ENCODE measurements at regions not wholly inside any gene's neighbourhood (a gene's known extent, or its start where the extent isn't known, plus 50 kb on each side); places are given as distances from the start of the nearest gene placed in this dataset.

GRCh38 chr13:84645196-84646012, 763.1 kb upstream of the SLITRK1 start:
- Histone ChIP-seq H3K4me3 (replicated peaks; ENCODE audit: insufficient read depth, low read length) (no peak overlapping the region), H3K27me3 (ENCODE audit: insufficient read depth, poor library complexity, severe bottlenecking) (no peaks in the 10 kb centered on the region), H3K27ac (replicated peaks) (no peak overlapping the region)
- DNase-seq (ENCODE audit: low read depth in 1 of 2, low spot score in 1 of 2): no peak
- TF ChIP-seq REST (IDR thresholded peaks at IDR 0.05; ENCODE audit: insufficient replicate concordance, low read depth) (no peak), SPI1 (IDR thresholded peaks at IDR 0.05; ENCODE audit: borderline replicate concordance, low read depth) (peak; percentile 6; the same call in 1 of the 2 replicates)

GRCh38 chr13:84641491-84641890, 759.2 kb upstream of the SLITRK1 start:
- H3K27ac ChIP-seq (replicated peaks): no peak overlapping the region
- no peak for DNase-seq (ENCODE audit: low read depth in 1 of 2, low spot score in 1 of 2)
- TF ChIP-seq SPI1 (IDR thresholded peaks at IDR 0.05; ENCODE audit: borderline replicate concordance, low read depth): no peak
- TF ChIP-seq GABPA (IDR thresholded peaks at IDR 0.05; ENCODE audit: low read depth): no peak
- no peak for TF ChIP-seq POLR2AphosphoS5 (IDR thresholded peaks at IDR 0.05; ENCODE audit: low read depth)
- no peak overlapping the region for H3K4me3 ChIP-seq (replicated peaks; ENCODE audit: insufficient read depth, low read length)
- no peaks in the 10 kb centered on the region for H3K27me3 ChIP-seq (ENCODE audit: insufficient read depth, poor library complexity, severe bottlenecking)

- no peak overlapping the region for H3K27ac ChIP-seq (replicated peaks)
- TF ChIP-seq POLR2AphosphoS5 (IDR thresholded peaks at IDR 0.05; ENCODE audit: low read depth) (no peak), CTCF (IDR thresholded peaks at IDR 0.05; ENCODE audit: insufficient read depth, low read length) (no peak), SPI1 (IDR thresholded peaks at IDR 0.05; ENCODE audit: borderline replicate concordance, low read depth) (no peak), REST (IDR thresholded peaks at IDR 0.05; ENCODE audit: insufficient replicate concordance, low read depth) (no peak), GABPA (IDR thresholded peaks at IDR 0.05; ENCODE audit: low read depth) (no peak)
Observed at GRCh38 chr13:84640691-84641090, 758.4 kb upstream of the SLITRK1 start.

GRCh38 chr13:84630476-84630875, 748.2 kb upstream of the SLITRK1 start:
- H3K27ac ChIP-seq (replicated peaks): no peak overlapping the region
- no peaks in the 10 kb centered on the region for H3K27me3 ChIP-seq (ENCODE audit: insufficient read depth, poor library complexity, severe bottlenecking)
- no peak for TF ChIP-seq CTCF (IDR thresholded peaks at IDR 0.05; ENCODE audit: insufficient read depth, low read length)
- TF ChIP-seq POLR2AphosphoS5 (IDR thresholded peaks at IDR 0.05; ENCODE audit: low read depth): no peak
- no peak for TF ChIP-seq REST (IDR thresholded peaks at IDR 0.05; ENCODE audit: insufficient replicate concordance, low read depth)
- TF ChIP-seq SPI1 (IDR thresholded peaks at IDR 0.05; ENCODE audit: borderline replicate concordance, low read depth): no peak
- no peak for TF ChIP-seq GABPA (IDR thresholded peaks at IDR 0.05; ENCODE audit: low read depth)
- no peak for DNase-seq (ENCODE audit: low read depth in 1 of 2, low spot score in 1 of 2)
- no peak overlapping the region for H3K4me3 ChIP-seq (replicated peaks; ENCODE audit: insufficient read depth, low read length)

More at GRCh38 chr13:84640691-84641090, 758.4 kb upstream of the SLITRK1 start:
- no peak for DNase-seq (ENCODE audit: low read depth in 1 of 2, low spot score in 1 of 2)
- Histone ChIP-seq H3K4me3 (replicated peaks; ENCODE audit: insufficient read depth, low read length) (no peak overlapping the region), H3K27me3 (ENCODE audit: insufficient read depth, poor library complexity, severe bottlenecking) (no peaks in the 10 kb centered on the region)
